Mesendoderm (in vitro differentiated cells): ENCODE measurements at regions not wholly inside any gene's neighbourhood (a gene's known extent, or its start where the extent isn't known, plus 50 kb on each side); places are given as distances from the start of the nearest gene placed in this dataset.
"Not testable (repeated sequence)": the region's sequence is repeated elsewhere in the genome, so short reads cannot be mapped to it uniquely, and the experiment has no call there.

ENCODE experiments used
- DNase-seq: peaks from one replicate; pipeline ENCODE4 v3.0.0; 2013
- H2AK5ac ChIP-seq: 2 replicates; pipeline ENCODE4 v1.6.1; 2013; ENCODE audit warnings: low read length, inconsistent platforms
- H2BK120ac ChIP-seq: 2 replicates; pipeline ENCODE4 v1.6.1; 2013; ENCODE audit warnings: low read depth, mild to moderate bottlenecking, low read length, moderate library complexity, mixed read lengths
- H2BK15ac ChIP-seq: replicated peaks from 2 replicates; pipeline ENCODE4 v1.6.1; 2013; ENCODE audit warnings: low read depth, mild to moderate bottlenecking, moderate library complexity
- H2BK5ac ChIP-seq: 2 replicates; pipeline ENCODE4 v1.6.1; 2013; ENCODE audit warnings: low read length, inconsistent platforms
- H3K18ac ChIP-seq: 2 replicates; pipeline ENCODE4 v1.6.1; 2013; ENCODE audit warnings: mild to moderate bottlenecking, low read length, mixed read lengths
- H3K23ac ChIP-seq: one replicate; pipeline ENCODE4 v1.6.1; 2013; ENCODE audit warnings: low read length
- H3K27ac ChIP-seq: 2 replicates; pipeline ENCODE4 v1.5.1; 2013; ENCODE audit warnings: low read depth, mild to moderate bottlenecking, inconsistent platforms, low read length, moderate library complexity
- H3K27me3 ChIP-seq: 2 replicates; pipeline ENCODE4 v1.6.1; 2013; ENCODE audit warnings: low read length, control low read depth, mild to moderate bottlenecking, inconsistent platforms; ENCODE audit not compliant: insufficient read depth, poor library complexity
- H3K36me3 ChIP-seq: 2 replicates; pipeline ENCODE4 v1.6.1; 2013; ENCODE audit warnings: low read length, inconsistent platforms; ENCODE audit not compliant: control insufficient read depth, insufficient read depth
- H3K4ac ChIP-seq: one replicate; pipeline ENCODE4 v1.6.1; 2013; ENCODE audit warnings: low read depth, mild to moderate bottlenecking, low read length, moderate library complexity
- H3K4me1 ChIP-seq: 2 replicates; pipeline ENCODE4 v1.6.1; 2013; ENCODE audit warnings: low read depth, low read length, inconsistent platforms; ENCODE audit not compliant: control insufficient read depth
- H3K4me2 ChIP-seq: 2 replicates; pipeline ENCODE4 v1.6.1; 2013; ENCODE audit warnings: low read length
- H3K4me3 ChIP-seq: 2 replicates; pipeline ENCODE4 v1.5.1; 2013; ENCODE audit warnings: mild to moderate bottlenecking, low read length
- H3K56ac ChIP-seq: one replicate; pipeline ENCODE4 v1.6.1; 2013; ENCODE audit warnings: low read length
- H3K79me1 ChIP-seq: 2 replicates; pipeline ENCODE4 v1.6.1; 2013; ENCODE audit warnings: low read length, inconsistent platforms
- H3K79me2 ChIP-seq: 2 replicates; pipeline ENCODE4 v1.6.1; 2013; ENCODE audit warnings: mild to moderate bottlenecking, low read length; ENCODE audit not compliant: control insufficient read depth, insufficient read depth
- H3K9ac ChIP-seq: 2 replicates; pipeline ENCODE4 v1.6.1; 2013; ENCODE audit warnings: low read length, inconsistent platforms
- H4K5ac ChIP-seq: one replicate; pipeline ENCODE4 v1.6.1; 2013; ENCODE audit warnings: low read length
- H4K8ac ChIP-seq: one replicate; pipeline ENCODE4 v1.6.1; 2013; ENCODE audit warnings: low read depth, mild to moderate bottlenecking, control low read depth, low read length, moderate library complexity
- WGBS: extraction: QIAGEN DNeasy Blood & Tissue Kit; methylation state at CpG from one replicate; pipeline ENCODE4 v1.1.7; 2013; ENCODE audit warnings: low lambda C conversion rate, missing lambda C conversion rate; ENCODE audit not compliant: insufficient coverage; ENCODE audit errors: extremely low coverage; 5-methylcytosine and 5-hydroxymethylcytosine counted together

DNA sequence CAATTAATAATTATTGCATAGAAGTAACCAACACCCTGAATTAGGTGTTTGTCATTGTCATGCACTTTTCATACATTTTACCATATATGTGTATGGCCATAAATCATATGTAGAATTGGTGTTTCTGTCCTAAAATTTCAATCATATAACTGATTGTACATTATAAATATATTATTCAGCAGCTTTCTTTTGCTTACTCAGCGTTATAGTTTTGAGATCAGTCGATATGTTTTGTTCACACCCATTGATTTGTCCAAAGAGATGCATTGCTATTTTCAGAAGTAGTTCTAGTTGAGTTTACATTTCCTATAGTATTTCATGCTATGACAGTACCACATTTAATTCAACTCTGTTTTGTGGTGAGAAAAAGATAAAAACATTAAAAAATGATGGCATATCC is 50.5 kb upstream of the PARP4 start:
- no peak overlapping the region for H3K9ac ChIP-seq
- H2BK15ac ChIP-seq = no peak overlapping the region
- H3K4me3 ChIP-seq = no peak overlapping the region
- H3K4me2 ChIP-seq = no peak overlapping the region
- H3K27me3 ChIP-seq = no peaks in the 10 kb centered on the region
- no peak overlapping the region for H4K5ac ChIP-seq
- H3K36me3 ChIP-seq = no peaks in the 10 kb centered on the region
- H3K4ac ChIP-seq = no peak overlapping the region
- H3K4me1 ChIP-seq = no peaks in the 10 kb centered on the region
- H3K56ac ChIP-seq = no peak overlapping the region
- H3K23ac ChIP-seq = no peak overlapping the region
- no peak overlapping the region for H3K27ac ChIP-seq
- H2BK5ac ChIP-seq = no peak overlapping the region
- no peak for DNase-seq
- no peaks in the 10 kb centered on the region for H3K79me1 ChIP-seq
- H2AK5ac ChIP-seq = no peak overlapping the region
- no CpG with 5 or more reads among the region's 2 CpGs for WGBS
- no peaks in the 10 kb centered on the region for H3K79me2 ChIP-seq
- no peak overlapping the region for H4K8ac ChIP-seq
- no peak overlapping the region for H2BK120ac ChIP-seq
- no peak overlapping the region for H3K18ac ChIP-seq

DNA sequence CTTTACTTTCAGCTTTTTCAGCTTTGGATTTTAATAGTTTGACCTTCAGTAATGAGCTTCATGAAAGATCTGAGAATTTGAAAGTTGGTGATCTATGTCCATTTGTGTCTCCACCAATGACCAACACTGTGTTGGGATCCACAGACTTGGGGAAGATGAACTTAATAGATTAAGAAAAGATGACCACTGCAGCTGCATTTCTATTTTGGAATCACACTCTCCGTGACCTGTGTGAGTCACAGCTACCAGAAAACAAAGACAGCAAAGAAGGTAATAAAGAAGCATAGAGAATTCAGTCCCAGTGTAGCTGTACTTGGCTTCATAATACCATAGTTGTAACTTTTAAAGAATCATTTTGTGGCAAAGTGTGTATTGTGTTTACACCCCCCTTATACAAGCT is 51.4 kb upstream of the PARP4 start:
- H3K4me2 ChIP-seq, H3K56ac ChIP-seq, H3K9ac ChIP-seq, H2AK5ac ChIP-seq, H3K23ac ChIP-seq, H3K27ac ChIP-seq, H2BK120ac ChIP-seq, H3K4ac ChIP-seq, H4K5ac ChIP-seq, DNase-seq, H3K36me3 ChIP-seq, H3K18ac ChIP-seq, H4K8ac ChIP-seq, H3K79me1 ChIP-seq, H3K79me2 ChIP-seq, H3K4me3 ChIP-seq, H2BK5ac ChIP-seq, H3K27me3 ChIP-seq, H2BK15ac ChIP-seq, H3K4me1 ChIP-seq: not testable (repeated sequence)
- WGBS = no CpG with 5 or more reads among the region's 1 CpG

DNA sequence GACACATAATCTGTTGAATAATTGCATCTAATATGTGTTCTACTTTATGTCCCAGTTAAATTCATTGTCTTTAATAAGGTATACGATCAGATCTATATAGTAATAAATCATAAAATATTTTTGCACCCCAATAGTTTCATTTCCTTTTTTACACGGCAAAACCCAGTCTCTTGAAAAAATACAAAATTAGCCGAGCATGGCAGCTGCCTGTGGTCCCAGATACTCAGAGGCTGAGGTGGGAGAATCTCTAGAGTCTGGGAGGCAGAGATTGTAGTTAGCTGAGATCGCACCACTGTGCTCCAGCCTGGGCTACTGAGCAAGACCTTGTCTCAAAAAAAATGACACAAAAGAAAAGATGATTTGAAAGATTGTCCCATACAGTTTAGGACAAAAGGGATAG is 52.3 kb upstream of the PARP4 start:
- no peak overlapping the region for H4K8ac ChIP-seq

GRCh38 chr13:24567593-24567992 is 55.0 kb upstream of the PARP4 start:
- not testable (repeated sequence) for H3K4me1 ChIP-seq, H3K79me1 ChIP-seq, H2BK15ac ChIP-seq, H2AK5ac ChIP-seq, H3K79me2 ChIP-seq, H2BK5ac ChIP-seq, H3K18ac ChIP-seq, H3K4ac ChIP-seq, DNase-seq, H3K23ac ChIP-seq, H3K36me3 ChIP-seq, H3K27me3 ChIP-seq, H2BK120ac ChIP-seq, H3K27ac ChIP-seq, H3K56ac ChIP-seq, H4K5ac ChIP-seq, H4K8ac ChIP-seq, H3K4me3 ChIP-seq, H3K4me2 ChIP-seq, H3K9ac ChIP-seq
- WGBS = no CpG with 5 or more reads among the region's 3 CpGs

More for the DNA sequence above, 52.3 kb upstream of the PARP4 start:
- no peak overlapping the region for H2AK5ac ChIP-seq
- H3K9ac ChIP-seq = no peak overlapping the region
- H3K4ac ChIP-seq = no peak overlapping the region
- H3K23ac ChIP-seq = no peak overlapping the region
- no peak overlapping the region for H2BK5ac ChIP-seq
- no peak for DNase-seq
- no peak overlapping the region for H3K4me3 ChIP-seq
- H3K56ac ChIP-seq = no peak overlapping the region
- H3K18ac ChIP-seq = no peak overlapping the region
- no peak overlapping the region for H2BK15ac ChIP-seq
- no CpG with 5 or more reads among the region's 4 CpGs for WGBS
- H4K5ac ChIP-seq = no peak overlapping the region
- no peaks in the 10 kb centered on the region for H3K79me2 ChIP-seq
- H3K79me1 ChIP-seq = no peaks in the 10 kb centered on the region
- H3K4me1 ChIP-seq = no peaks in the 10 kb centered on the region
- H3K36me3 ChIP-seq = no peaks in the 10 kb centered on the region
- H2BK120ac ChIP-seq = no peak overlapping the region
- H3K4me2 ChIP-seq = no peak overlapping the region
- no peak overlapping the region for H3K27ac ChIP-seq
- no peaks in the 10 kb centered on the region for H3K27me3 ChIP-seq

DNA sequence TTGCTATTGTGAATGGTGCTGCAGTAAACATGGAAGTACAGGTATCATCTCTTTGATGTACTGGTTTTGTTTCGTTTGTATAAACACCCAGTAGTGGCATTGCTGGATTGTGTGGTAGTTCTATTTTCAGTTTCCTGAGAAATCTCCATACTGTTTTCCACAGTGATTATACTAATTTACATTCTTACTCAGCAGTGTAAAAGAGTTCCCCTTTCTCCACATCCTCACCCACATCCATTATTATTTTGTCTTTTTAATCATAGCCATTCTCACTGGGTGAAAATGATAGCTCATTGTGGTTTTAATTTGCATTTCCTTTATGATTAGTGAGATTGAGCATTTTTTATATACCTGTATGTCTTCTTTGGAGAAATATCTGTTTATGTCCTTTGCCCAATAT is 62.3 kb upstream of the PARP4 start:
- WGBS = no CpG with 5 or more reads among the region's 1 CpG
- Histone ChIP-seq H3K36me3 (no peaks in the 10 kb centered on the region), H3K56ac (no peak overlapping the region), H3K4ac (no peak overlapping the region), H3K4me3 (no peak overlapping the region), H3K4me1 (no peaks in the 10 kb centered on the region), H3K4me2 (no peak overlapping the region), H3K18ac (no peak overlapping the region), H2BK5ac (no peak overlapping the region), H3K79me2 (no peaks in the 10 kb centered on the region), H3K27me3 (no peaks in the 10 kb centered on the region), H4K8ac (no peak overlapping the region), H2BK120ac (no peak overlapping the region), H3K23ac (no peak overlapping the region), H3K79me1 (no peaks in the 10 kb centered on the region), H2BK15ac (no peak overlapping the region), H4K5ac (no peak overlapping the region), H3K9ac (no peak overlapping the region), H2AK5ac (no peak overlapping the region), H3K27ac (no peak overlapping the region)
- no peak for DNase-seq

GRCh38 chr13:24580315-24580714 is 67.7 kb upstream of the PARP4 start:
- H2AK5ac ChIP-seq, H3K4me3 ChIP-seq, H2BK15ac ChIP-seq, H3K4me1 ChIP-seq, H2BK120ac ChIP-seq, H3K27me3 ChIP-seq, H4K8ac ChIP-seq, H3K36me3 ChIP-seq, H3K56ac ChIP-seq, H2BK5ac ChIP-seq, H3K79me1 ChIP-seq, H3K79me2 ChIP-seq, H3K9ac ChIP-seq, H3K4me2 ChIP-seq, H3K27ac ChIP-seq, H4K5ac ChIP-seq, H3K18ac ChIP-seq, H3K4ac ChIP-seq, H3K23ac ChIP-seq: not testable (repeated sequence)
- peak; percentile 84 for DNase-seq
- WGBS = no CpG with 5 or more reads among the region's 1 CpG
